OCI-LY3 (cell line): ENCODE measurements at regions not wholly inside any gene's neighbourhood (a gene's known extent, or its start where the extent isn't known, plus 50 kb on each side); places are given as distances from the start of the nearest gene placed in this dataset.

Source experiments
- EZH2phosphoT487 ChIP-seq: fragments of 200-600 bp; shearing (Covaris generic); IDR thresholded peaks from 2 replicates; pipeline ENCODE4 v1.6.1; 2018; ENCODE audit warnings: antibody characterized with exemption, mixed run types, low read depth
- TF ChIP-seq, protein P1 (sequence below): fragments of 200-600, 300-600 bp; sonication (generic); IDR thresholded peaks from 2 replicates; pipeline ENCODE4 v1.5.1; 2014; ENCODE audit warnings: antibody characterized with exemption, low read length, low read depth

DNA sequence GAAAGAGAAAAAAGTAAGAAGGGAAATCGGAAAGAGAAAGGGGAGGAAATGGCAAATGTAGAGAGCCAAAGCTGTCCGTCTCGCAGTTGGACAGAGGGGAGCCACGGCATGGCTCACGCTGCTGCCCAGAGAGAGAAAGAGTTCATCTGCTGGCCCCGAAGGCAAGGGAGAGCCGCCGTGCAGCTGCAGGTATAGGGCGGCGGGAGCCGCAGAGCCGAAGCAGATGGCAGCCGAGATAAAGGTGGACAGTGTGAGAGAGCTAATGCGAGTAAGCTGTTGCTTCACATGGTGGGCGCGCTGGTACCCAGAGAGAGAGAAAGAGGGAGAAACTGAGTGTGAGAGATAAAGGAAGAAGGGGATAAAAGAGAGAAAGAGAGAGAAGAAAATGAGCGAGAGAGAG, 188.4 kb upstream of the PPP1R26 start:
- TF ChIP-seq EZH2phosphoT487: no peak
- TF ChIP-seq, protein P1, sequence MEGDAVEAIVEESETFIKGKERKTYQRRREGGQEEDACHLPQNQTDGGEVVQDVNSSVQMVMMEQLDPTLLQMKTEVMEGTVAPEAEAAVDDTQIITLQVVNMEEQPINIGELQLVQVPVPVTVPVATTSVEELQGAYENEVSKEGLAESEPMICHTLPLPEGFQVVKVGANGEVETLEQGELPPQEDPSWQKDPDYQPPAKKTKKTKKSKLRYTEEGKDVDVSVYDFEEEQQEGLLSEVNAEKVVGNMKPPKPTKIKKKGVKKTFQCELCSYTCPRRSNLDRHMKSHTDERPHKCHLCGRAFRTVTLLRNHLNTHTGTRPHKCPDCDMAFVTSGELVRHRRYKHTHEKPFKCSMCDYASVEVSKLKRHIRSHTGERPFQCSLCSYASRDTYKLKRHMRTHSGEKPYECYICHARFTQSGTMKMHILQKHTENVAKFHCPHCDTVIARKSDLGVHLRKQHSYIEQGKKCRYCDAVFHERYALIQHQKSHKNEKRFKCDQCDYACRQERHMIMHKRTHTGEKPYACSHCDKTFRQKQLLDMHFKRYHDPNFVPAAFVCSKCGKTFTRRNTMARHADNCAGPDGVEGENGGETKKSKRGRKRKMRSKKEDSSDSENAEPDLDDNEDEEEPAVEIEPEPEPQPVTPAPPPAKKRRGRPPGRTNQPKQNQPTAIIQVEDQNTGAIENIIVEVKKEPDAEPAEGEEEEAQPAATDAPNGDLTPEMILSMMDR: no peak
